Stimulated activated CD4-positive, alpha-beta T cell treated with anti-CD3 and anti-CD28 coated beads, Interleukin-12 subunit alpha, Interleukin-12 subunit beta, amount 100 ng/mL, for 48 hours (primary cell): ENCODE measurements at regions not wholly inside any gene's neighbourhood (a gene's known extent, or its start where the extent isn't known, plus 50 kb on each side); places are given as distances from the start of the nearest gene placed in this dataset.
A peak's percentile ranks its signal among the peaks of the same experiment; 100 is the strongest.

ENCODE experiments used
- DNase-seq, 3 donors: peaks; one replicate each; pipeline ENCODE4 v3.0.0-alpha.2; 2020; ENCODE audit warnings: low read depth in 2 of 3, low spot score in 1 of 3

- no peak for DNase-seq
Observed at GRCh38 chr7:36005876-36006275, 147.2 kb upstream of the EEPD1 start.

- DNase-seq: no peak
Observed at GRCh38 chr7:36006636-36007229, 146.3 kb upstream of the EEPD1 start.

- no peak for DNase-seq
Observed at GRCh38 chr7:36010656-36011587, 142.1 kb upstream of the EEPD1 start.

- no peak for DNase-seq
Observed at GRCh38 chr7:36011588-36011965, 141.5 kb upstream of the EEPD1 start.

GRCh38 chr7:36013246-36014014 lies 139.6 kb upstream of the EEPD1 start:
- no peak for DNase-seq

GRCh38 chr7:36014961-36015360 lies 138.1 kb upstream of the EEPD1 start:
- DNase-seq: no peak

- no peak for DNase-seq
Observed at GRCh38 chr7:36015733-36016132, 137.3 kb upstream of the EEPD1 start.

GRCh38 chr7:36016648-36017047 lies 136.4 kb upstream of the EEPD1 start:
- no peak for DNase-seq

- no peak for DNase-seq
Observed at GRCh38 chr7:36017111-36017510, 135.9 kb upstream of the EEPD1 start.

GRCh38 chr7:36018816-36019484 lies 134.1 kb upstream of the EEPD1 start:
- no peak for DNase-seq

GRCh38 chr7:36019538-36019937 lies 133.5 kb upstream of the EEPD1 start:
- DNase-seq: no peak

GRCh38 chr7:36019980-36020379 lies 133.1 kb upstream of the EEPD1 start:
- no peak for DNase-seq

GRCh38 chr7:36021367-36021766 lies 131.7 kb upstream of the EEPD1 start:
- peak in 1 of 3 donors; percentile 8 for DNase-seq

- DNase-seq: no peak
Observed at GRCh38 chr7:36021917-36022550, 131.0 kb upstream of the EEPD1 start.

- no peak for DNase-seq
Observed at GRCh38 chr7:36023033-36023560, 130.0 kb upstream of the EEPD1 start.

GRCh38 chr7:36025190-36025589 lies 127.9 kb upstream of the EEPD1 start:
- DNase-seq: no peak

- DNase-seq: no peak
Observed at GRCh38 chr7:36029311-36029710, 123.7 kb upstream of the EEPD1 start.

- DNase-seq: no peak
Observed at GRCh38 chr7:36029853-36030515, 123.1 kb upstream of the EEPD1 start.

GRCh38 chr7:36032361-36032818 lies 120.7 kb upstream of the EEPD1 start:
- DNase-seq: no peak

GRCh38 chr7:36034020-36034419 lies 119.0 kb upstream of the EEPD1 start:
- DNase-seq: no peak
